NCI-H1930 (cell line): ENCODE measurements at regions not wholly inside any gene's neighbourhood (a gene's known extent, or its start where the extent isn't known, plus 50 kb on each side); places are given as distances from the start of the nearest gene placed in this dataset.

ENCODE experiments used
- DNase-seq, 2 experiments: peaks; one replicate each; lab custom pipeline; 2025; lab: John Stamatoyannopoulos, UW

DNA sequence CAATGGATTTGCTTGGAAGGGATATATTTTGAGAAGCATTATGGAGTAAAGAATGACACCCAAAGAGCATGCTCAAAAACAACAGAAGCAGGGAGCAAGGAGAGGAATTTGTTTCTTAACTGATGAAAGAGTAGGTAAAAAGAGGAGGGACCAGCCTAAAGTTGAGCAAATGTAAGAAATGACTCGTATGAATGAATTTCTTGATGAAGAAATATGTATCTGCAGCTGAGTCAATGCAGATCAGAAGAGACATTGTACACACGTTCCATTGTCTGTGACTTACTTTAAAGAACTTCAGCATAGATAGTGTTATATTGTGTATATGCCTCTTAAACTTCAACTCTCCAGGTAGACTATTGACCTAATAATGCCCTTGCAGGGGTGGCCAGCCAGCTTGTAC is 112.7 kb upstream of the NREP start:
- no peak for DNase-seq

DNA sequence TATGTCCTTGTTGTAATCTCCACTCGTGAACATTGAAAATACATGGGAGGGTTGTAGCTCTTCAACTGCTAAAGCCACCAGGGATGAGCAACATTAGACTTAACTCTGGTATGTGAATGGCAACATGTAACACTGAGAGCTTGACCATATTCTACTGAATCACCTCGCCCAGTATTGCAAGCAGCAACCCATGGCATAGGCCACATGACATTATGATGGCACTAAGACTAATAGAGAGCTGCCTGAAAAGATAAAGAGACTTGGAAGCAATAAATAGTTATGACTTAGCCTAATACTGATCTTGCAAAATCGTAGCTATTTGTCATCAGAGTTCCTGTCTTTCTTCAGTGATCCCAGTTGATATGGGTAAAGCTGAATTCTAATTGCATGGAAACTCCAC is 108.4 kb upstream of the NREP start:
- DNase-seq, result no peak

DNA sequence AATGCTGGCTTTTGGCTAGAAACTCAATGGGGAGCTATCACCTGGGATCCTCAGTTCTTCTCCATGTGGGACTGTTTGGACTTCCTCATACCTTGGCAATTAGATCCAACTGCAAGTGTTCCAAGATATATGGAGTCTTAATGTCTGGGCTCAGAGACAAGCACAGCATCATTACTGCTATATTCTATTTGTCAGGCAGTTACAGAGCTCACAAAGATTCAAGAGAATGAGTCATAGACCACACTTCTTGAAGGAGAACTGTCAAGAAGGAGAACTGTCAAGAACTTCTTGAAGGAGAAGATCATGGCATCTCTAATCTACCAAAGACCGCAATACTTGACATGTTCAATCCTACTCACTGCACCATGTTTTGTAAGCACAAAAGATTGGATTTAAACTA is 106.8 kb upstream of the NREP start:
- DNase-seq, result no peak

DNA sequence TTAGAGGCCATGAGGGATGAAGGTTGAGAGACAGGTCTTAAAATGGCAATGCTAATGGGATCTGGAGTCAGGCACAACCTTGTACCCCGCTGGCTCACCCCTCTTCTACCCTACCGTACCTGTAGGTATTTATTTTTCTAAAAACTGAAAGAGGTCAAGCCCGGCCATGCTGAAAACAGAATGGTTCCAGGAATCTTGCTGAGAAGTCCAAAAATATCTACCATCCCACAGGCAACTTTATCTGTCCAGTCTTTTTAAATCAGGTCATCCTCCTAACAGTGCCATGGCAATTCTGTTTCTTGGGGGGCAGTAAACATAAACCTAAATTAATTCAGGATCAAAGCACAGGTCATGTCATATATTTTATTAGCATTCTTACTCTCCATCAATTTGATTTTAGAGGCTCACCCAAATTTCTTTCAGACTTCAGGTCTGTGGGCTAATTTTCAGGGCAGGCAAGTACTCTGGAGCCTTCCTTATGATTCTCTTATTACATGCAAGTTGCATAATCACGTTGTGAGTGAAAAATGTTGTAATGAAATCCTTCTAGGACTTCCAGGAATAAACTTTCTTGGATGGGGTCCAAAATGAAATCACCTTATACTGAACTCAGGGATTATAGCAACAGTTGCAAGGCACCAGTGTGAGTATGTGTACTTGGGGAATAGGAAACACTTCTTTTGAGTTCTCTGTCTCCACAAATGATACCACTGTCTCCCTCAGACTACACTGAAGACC is 102.7 kb upstream of the NREP start:
- no peak for DNase-seq

DNA sequence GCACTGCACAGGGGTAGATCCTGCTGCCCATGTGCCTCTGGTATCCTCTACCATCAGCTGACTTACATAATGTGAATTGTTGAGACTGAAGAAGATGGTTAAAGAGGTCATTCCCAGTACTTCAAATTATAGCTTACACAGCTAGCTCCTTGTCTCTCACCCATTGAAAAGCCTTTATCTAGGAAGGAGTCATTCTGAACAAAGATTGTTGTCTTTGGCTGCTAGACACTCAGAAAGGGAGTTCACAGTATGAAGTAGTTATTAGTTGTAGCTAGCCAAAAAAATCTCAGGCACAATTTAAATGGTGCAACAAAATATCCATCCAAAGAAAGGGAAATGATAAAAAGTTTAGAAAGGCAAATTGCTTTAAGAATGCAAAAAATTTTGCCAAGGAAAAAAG is 102.0 kb upstream of the NREP start:
- DNase-seq, result no peak

DNA sequence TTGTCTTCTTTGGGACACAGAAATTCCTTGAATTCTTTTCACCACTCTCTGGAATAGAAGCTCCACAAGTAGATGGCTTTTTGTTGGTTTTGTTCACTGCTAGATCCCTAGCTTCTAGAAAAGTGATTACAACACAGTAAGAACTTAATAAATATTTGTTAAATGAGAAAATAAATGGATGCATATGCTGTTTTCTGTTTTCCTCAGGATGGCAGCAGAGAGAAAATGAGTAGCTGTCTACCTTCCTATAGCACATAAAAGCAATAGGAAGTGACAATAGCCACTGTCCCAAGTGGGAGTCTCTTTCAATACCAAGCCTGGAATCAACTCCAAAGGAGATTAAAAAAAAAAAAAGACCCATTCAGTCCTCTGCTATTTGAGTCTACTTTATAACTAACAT is 100.6 kb upstream of the NREP start:
- DNase-seq, result no peak

DNA sequence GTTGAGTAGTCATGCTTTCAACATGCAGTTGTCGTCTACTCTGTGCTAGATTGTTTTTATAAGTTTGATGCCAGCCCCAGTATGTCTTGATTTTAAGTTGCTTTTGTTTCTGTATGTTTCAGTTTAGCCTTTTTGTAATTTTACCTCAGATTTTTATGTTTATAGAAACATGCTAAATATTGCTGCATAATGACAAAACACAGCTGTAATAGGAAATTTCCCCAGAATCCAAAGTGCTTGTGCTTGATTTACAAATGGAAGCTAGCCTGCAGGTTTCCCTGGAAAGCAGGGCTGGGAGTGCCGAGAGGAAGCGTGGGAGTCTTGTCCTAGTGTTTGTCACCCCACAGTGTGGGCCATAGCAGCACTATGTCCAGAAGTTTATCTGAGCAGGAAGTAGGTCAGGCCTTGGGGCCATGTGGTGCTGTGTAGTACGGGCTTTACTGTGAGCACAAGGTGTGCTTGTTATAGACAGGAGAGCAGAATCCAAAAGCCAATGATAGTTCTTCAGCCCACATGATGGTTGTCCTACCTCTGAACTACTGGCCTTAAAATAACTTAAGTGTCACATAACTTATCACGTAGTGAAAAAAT is 100.0 kb upstream of the NREP start:
- no peak for DNase-seq

DNA sequence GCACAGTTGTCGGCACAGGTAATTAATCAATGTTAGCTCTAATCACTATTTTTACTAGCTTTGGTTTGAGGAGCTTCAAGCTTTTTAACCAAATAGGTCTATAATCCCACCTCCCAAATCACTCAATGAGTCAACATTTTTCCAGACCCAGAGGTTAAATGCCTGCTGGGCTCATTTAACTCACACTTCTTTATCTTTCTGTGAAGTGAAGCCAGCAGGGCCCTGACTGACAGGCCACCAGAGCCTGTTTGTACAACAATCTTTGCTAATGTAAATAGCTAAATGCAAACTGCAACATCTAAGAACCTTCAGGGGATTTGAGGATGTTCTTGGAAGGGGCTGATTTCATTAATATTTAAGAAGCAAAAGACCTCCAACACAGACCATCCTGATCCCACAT is 98.4 kb upstream of the NREP start:
- no peak for DNase-seq

DNA sequence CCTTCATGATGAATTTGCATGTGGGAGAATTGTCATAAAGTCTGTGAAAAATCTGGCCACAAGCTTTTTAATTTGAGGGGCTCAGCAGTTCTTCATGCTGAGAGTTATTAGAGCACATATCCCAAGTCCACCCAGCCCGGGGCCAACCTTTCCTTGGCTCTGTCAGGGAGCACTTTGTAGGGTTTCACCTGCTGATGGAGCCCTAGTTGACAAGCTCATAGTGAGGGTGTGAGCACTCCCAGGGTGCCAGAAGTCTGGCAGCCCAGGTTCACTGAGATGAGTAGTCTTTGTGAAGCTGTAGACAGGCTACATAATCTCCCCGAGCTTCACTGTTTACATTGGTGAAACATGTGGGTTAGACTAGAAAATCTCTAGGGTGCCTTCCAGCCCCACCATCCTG is 97.2 kb upstream of the NREP start:
- DNase-seq, result no peak

DNA sequence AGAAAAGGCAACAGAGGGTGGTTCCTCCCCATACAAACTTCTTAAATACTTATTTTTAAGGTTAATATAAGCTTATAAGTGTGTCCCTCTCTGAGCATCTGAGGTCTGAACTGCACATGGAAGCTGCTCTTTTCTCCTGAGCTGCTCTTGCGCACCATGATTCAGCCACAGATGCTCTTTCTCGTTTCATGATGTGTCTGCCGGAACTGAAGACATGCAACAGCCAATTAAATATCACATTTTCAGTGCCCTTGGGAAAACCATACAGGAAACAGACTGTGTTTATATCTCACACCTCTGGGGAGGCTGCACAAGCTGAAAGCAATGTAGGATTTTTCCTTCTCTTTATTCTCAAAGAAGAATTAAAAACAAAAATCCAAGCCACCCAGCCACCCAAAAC is 96.8 kb upstream of the NREP start:
- DNase-seq, result no peak

DNA sequence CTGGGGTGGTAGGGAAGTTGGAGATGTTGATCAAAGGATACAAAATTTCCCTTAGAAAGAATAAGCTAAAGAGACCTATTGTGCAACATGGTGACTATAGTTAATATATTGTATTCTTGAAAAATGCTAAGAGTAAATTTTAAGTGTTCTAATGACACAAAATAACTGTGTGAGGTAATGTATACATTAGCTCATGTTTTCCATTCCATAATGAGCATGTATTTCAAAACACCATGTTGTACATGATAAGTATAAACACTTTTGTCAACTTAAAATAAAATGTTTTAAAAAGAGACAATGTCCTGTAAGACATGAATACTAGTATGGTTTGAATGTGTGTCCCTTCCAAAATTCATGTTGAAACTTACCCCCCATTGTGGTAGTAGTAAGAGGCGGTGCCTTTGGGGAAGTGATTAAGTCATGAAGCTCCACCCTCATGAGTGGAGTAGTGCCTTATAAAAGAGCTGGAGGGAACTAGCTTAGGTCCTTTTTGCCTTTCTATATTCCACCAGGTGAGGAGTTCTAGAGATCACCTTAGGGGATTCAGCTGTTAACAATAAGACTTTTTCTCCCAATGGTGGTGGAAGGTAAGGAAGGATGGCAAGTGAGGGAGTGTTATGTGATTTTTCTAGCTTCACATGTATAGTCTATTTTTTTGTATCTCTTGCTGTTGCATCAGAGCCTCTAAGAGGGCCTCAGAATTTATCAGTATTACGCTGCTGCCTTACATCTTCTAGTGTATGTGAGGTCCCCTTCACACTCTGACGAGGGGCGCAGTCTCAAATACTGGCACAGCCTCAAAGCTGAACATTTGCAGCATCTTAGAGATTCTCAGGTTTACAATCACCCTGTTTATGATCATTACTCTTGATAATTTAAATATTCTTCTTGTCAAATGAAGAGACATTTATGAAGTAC is 94.9 kb upstream of the NREP start:
- DNase-seq, result no peak

DNA sequence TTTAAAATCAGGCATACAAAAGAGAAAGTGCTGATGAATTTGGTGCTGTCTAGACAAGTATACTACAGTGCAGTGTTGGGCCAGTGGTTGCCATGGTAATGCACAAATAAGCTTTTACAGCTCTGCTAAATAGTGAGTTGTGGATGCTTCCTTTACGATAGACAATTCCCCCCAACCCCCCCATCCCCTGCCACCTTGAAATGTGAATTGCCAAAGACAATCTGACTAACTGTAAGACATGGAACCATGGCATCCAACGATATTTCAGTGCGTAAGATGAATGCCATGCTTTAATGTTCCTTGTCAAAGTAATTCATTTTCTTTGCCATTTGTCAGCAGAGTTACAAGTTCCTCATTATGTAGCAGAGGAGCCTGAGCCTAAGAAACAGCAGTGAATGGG is 91.5 kb upstream of the NREP start:
- DNase-seq, result no peak

DNA sequence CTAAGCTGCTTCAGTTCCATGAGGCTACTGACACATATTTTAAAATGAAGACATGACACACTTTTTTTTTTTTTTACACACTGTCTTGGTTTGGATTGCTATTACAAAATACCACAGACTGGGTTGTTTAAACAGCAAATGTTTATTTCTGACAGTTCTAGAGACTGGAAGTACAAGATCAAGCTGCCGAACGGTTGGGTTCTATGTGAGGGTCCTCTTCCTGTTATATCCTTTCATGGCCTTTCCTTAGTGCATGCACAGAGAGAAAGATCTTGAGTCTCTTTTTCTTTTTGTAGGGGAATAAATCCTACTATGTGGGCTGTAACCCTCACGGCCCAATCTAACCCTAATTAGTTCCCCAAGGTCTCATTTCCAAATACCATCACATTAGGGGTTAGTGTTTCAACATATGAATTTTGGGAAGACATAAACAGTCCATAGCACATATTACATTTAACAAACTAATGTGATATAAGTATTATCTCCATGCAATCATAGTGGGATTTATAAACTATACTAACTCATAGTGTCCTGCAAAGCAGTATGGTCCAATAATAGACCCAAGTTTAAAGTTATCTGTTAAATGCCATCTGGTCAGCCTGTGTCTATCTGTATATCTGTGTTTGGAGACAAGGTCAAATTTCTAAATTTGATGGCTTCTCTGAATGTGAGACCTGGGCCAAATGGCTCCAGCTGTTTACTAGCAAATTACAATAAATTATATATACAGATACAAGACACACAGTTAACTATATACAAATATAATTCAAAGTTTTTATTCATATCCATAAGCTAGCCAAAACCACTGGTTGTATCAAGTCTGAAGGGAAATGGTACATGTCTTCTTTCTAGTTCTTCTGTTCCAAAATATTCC is 90.3 kb upstream of the NREP start:
- DNase-seq, result no peak

DNA sequence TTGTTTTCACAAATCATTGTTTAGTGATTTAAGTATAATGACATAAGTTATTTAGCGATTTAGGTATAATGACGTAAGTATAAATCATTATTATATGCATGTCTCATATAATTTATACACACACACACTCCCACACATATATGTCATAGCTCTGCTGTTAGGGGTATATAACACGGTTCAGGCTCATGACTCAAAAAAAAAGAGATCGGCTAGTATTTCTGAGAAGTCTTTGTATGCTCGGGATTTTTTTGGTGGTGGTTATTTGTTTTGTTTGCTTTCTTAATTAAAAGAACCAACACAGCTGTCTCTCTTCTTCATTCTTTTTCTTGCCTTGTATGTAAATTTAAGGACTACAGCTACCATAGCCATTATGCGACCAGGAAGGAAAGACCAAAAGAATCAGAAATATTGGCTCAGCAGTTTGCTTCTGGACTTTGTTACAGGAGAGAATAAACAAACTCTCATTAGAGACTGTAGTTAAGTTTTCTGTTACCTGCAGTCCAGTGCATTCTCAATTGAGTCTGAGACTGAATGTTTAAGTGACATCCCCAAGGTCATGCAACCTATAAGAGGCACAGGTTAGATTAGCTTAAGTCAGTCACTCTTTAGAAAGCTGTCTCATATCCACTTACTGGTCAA is 83.2 kb upstream of the NREP start:
- peak; percentile 19 to 29 for DNase-seq

DNA sequence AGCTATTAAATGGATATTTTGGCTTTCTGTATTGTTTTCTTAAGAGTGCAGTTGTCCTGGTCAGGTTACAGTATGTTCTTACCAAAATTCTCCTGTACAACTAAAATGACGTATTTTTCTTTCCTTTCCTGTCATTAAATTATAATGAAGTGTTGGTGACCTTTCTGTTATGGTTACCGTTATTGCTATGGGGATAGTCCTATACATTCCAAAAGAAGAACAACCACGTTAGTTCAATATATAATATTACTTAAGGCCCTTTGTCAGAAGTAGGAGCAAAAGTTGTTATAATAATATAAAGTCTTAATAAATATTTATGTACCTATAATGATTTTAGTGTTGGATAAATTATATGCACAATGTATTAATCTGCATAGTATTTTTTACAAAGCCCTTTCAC is 82.4 kb upstream of the NREP start:
- DNase-seq, result no peak

DNA sequence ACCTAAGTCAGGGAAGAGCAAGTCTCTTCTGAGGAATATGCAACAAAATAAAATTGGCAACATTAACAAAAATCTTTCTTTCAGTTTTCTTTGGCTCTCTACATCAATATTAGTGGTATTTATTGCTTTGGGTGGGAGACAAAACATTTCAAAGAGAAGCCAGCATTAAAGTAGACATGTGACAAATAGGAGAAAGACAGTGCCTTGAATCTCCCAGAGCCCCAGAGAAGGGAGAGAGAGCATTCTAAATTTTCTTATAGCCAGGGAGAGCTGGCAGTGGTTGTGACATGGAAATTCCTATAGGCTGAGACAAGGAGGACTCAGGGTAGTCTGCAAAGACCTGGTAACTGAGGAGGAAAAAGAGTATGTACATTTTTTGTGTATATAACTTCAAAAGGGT is 79.4 kb upstream of the NREP start:
- DNase-seq, result no peak

DNA sequence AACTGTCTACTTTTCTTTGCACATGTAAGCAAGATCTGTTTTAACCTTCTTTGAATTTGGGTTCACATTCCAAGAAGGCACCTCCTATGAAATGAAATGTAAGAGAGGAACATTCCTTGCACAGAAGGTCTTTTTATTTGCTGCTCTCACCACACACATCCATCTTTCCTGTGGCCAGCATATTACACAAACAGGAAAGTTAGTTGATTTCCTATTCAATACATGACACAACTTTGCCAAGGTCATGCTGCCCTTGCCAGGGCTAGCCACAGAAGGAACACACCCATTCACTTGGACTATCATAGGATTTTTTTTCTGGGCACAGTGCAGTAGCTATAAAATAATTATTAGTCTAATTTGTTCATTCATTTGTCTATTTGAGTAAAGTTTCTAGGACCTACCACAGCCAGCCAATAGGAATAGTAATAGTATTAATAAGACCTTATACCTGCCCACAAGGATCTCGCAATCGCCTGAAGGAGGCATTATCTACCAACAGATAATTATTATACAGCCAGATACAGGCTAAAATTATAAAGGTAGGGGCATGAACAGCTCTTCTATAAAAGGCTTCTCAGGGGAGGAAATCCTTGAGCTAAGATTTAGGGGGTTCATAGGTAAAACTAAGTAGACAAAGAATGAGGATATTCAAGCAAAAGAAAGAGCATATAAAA is 78.1 kb upstream of the NREP start:
- no peak for DNase-seq

DNA sequence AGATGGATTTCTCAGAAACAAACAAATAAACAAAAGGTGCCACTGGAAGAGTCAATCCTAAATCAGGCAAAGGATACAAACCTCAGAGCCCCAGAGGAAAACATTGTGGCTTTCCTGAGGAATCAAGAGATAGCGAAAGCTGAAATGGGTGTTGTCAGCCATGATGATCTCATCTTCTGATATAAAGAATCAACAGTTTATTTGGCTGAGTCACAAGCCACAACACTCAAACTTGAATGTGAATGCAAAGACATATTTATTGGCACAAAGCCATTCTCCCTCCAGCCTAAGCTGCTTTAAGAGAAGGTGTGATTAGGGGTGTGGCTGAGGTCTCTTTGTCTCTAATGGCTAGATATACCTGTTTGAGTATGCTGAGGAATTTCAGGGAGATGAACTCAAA is 73.3 kb upstream of the NREP start:
- no peak for DNase-seq

DNA sequence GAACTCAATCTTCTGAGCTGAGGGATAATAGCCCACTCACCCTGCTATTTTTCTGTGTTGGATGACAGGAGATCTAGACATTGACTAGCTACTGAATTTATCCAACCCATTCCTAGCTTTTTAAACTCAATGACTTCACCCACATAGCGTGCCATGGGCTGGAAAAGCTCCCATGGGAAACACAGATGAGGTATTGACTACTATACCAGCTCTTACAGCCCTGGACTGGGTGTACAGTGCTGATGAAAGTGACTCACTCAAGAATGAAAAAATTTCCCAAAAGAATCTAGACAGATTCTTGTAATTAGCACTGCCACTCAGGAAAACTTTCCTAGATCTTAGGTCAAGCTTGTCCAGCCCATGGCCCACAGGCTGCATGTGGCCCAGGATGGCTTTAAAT is 72.7 kb upstream of the NREP start:
- no peak for DNase-seq

DNA sequence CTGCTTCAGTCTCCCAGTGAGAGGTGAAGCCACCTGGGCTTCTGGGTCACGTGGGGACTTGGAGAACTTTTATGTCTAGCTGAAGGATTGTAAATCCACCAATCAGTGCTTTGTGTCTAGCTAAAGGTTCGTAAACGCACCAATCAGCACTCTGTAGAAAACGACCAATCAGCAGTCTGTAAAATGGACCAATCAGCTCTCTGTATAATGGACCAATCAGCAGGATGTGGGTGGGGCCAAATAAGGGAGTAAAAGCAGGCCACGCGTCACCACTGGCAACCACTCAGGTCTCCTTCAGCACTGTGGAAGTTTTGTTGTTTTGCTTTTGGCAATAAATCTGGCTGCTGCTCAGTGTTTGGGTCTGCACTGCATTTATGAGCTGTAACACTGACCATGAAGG is 69.1 kb upstream of the NREP start:
- no peak for DNase-seq

DNA sequence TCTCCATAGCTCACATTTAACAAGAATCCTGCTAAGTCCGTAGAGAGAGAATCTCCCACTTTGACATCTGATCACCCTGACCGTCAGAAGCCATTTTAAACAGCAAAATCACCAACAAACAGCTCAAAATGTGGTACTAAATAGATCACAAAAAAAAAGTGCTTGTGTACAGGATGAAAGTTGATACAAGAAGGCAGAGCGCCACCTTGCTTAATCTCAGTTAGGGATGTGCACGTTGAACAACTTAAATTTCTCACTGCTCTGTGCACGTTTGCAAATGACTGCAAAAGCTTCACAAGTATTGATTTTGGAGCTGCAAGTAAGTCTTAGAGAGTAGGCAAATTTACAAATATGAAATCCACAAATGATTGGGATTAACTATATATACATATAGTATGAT is 63.1 kb upstream of the NREP start:
- DNase-seq, result no peak
